Muscle layer of colon (tissue), 2 donors: ENCODE measurements at regions not wholly inside any gene's neighbourhood (a gene's known extent, or its start where the extent isn't known, plus 50 kb on each side); places are given as distances from the start of the nearest gene placed in this dataset.
"Not testable (repeated sequence)": the region's sequence is repeated elsewhere in the genome, so short reads cannot be mapped to it uniquely, and the experiment has no call there.

Experiments used
- H3K27ac ChIP-seq: one replicate; pipeline ENCODE4 v1.7.0; 2013; ENCODE audit warnings: low read depth, mild to moderate bottlenecking, low read length, moderate library complexity
- H3K27me3 ChIP-seq, 2 donors: one replicate each; pipeline ENCODE4 v1.7.0; 2013; ENCODE audit warnings: low read length in 2 of 2, mild to moderate bottlenecking in 2 of 2; ENCODE audit not compliant: insufficient read depth in 2 of 2, control insufficient read depth in 1 of 2
- H3K36me3 ChIP-seq: one replicate; pipeline ENCODE4 v1.7.0; 2013; ENCODE audit warnings: mild to moderate bottlenecking, low read length; ENCODE audit not compliant: insufficient read depth
- H3K4me1 ChIP-seq: one replicate; pipeline ENCODE4 v1.7.0; 2013; ENCODE audit warnings: mild to moderate bottlenecking, low read length; ENCODE audit not compliant: insufficient read depth
- H3K4me3 ChIP-seq, 2 donors: one replicate each; pipeline ENCODE4 v1.7.0; 2013; ENCODE audit warnings: low read length in 2 of 2, low read depth in 1 of 2, mild to moderate bottlenecking in 1 of 2, moderate library complexity in 1 of 2
- H3K9ac ChIP-seq: one replicate; pipeline ENCODE4 v1.7.0; 2013; ENCODE audit warnings: low read length
- H3K9me3 ChIP-seq: one replicate; pipeline ENCODE4 v1.7.0; 2013; ENCODE audit warnings: mild to moderate bottlenecking, low read length
- donor health status: abdominal sarcoma.
- donor health status: Adenocarcinoma of cecum.

- no peak overlapping the region for H3K27ac ChIP-seq
- no peak overlapping the region for H3K9ac ChIP-seq
- H3K27me3 ChIP-seq, result no peaks in the 10 kb centered on the region
- H3K4me1 ChIP-seq, result no peaks in the 10 kb centered on the region
- no peak overlapping the region for H3K4me3 ChIP-seq
- no peaks in the 10 kb centered on the region for H3K9me3 ChIP-seq
- H3K36me3 ChIP-seq, result no peaks in the 10 kb centered on the region
Observed at GRCh38 chr12:105622846-105623736, 292.6 kb downstream of the C12orf75 start.

DNA sequence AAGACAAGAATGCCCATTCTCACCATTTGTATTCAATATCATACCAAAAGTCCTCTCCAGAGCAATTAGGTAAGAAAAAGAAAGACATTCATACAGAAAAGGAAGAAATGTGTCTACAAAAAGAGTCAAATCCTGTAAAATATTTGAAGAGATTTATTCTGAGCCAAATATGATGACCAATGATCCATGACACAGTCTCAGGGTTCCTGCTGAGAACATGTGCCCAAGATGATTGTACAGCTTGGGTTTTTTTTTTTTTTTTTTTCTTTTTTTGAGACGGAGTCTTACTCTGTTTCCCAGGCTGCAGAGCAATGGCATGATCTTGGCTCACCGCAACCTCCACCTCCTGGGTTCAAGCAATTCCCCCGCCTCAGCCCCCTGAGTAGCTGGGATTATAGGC, 296.2 kb downstream of the C12orf75 start:
- H3K9me3 ChIP-seq, result no peaks in the 10 kb centered on the region
- no peaks in the 10 kb centered on the region for H3K27me3 ChIP-seq
- H3K9ac ChIP-seq, result no peak overlapping the region
- no peaks in the 10 kb centered on the region for H3K4me1 ChIP-seq
- no peak overlapping the region for H3K27ac ChIP-seq
- H3K4me3 ChIP-seq, result no peak overlapping the region
- H3K36me3 ChIP-seq, result no peaks in the 10 kb centered on the region

GRCh38 chr12:105637470-105637869, 307.0 kb downstream of the C12orf75 start:
- Histone ChIP-seq H3K9ac (no peak overlapping the region), H3K36me3 (no peaks in the 10 kb centered on the region), H3K27ac (no peak overlapping the region), H3K4me3 (no peak overlapping the region), H3K27me3 (no peaks in the 10 kb centered on the region), H3K4me1 (no peaks in the 10 kb centered on the region), H3K9me3 (no peaks in the 10 kb centered on the region)

DNA sequence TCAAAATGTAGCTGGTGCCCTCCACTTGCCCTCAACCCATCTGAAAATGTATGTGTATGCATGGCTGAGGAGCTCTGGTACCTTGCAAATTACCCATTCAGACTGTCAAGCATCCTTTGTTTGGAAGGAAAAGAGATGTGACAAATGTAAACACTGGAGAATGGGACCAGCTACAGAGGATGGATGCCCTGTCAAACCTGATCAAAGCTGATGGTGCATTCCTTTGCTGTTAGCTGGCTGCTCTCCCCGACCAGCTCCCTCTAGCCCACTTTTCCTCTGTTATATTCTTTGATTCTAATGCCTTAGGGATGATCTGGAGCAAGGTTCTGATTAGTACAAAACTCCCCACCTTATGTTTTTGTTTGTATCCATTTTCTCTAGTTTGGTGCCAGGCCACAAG, 310.3 kb downstream of the C12orf75 start:
- Histone ChIP-seq H3K4me3 (no peak overlapping the region), H3K36me3 (no peaks in the 10 kb centered on the region), H3K9me3 (no peaks in the 10 kb centered on the region), H3K9ac (no peak overlapping the region), H3K4me1 (no peaks in the 10 kb centered on the region), H3K27me3 (no peaks in the 10 kb centered on the region), H3K27ac (no peak overlapping the region)

DNA sequence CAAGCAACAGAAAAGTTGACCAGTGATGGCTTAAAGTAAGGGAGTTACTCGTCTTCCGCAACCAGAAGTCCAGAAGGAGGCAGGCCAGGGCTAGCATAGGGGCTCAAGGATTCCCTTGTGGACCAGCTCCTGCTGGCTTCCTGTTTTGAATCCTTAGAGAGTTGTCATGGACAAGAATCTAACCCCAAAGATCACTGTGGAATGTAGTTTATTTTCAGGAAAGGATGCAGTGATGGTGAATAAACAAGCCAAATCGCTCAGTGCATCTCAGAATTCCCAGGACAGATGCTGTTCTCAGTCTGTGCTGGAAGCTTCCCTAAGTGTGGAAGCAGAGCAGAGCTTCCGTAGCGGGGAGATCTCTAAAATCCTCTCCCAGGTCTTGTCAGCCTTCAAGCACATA, 311.3 kb downstream of the C12orf75 start:
- no peak overlapping the region for H3K27ac ChIP-seq
- H3K27me3 ChIP-seq, result no peaks in the 10 kb centered on the region
- no peaks in the 10 kb centered on the region for H3K36me3 ChIP-seq
- H3K9me3 ChIP-seq, result no peaks in the 10 kb centered on the region
- H3K4me1 ChIP-seq, result no peaks in the 10 kb centered on the region
- H3K9ac ChIP-seq, result no peak overlapping the region
- H3K4me3 ChIP-seq, result no peak overlapping the region

DNA sequence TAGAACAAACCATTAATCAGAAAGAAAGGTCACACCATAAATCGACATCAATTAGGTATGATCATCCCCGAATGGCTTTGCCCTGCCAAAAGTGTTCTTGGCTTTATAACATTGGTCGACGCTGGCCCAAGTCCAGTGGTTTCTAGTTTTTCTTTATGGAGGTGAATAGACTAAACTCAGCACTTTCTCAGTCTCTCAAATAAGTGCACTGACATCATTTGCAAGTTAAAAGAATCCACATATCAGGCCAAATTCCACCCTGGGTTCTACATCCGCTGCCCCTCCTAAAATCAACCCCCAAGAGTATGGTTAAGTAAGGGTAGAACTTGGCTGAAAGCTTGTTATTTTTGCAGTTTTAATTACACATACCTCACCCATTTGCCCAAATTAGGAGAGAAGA, 314.3 kb downstream of the C12orf75 start:
- H3K27ac ChIP-seq, result no peak overlapping the region

DNA sequence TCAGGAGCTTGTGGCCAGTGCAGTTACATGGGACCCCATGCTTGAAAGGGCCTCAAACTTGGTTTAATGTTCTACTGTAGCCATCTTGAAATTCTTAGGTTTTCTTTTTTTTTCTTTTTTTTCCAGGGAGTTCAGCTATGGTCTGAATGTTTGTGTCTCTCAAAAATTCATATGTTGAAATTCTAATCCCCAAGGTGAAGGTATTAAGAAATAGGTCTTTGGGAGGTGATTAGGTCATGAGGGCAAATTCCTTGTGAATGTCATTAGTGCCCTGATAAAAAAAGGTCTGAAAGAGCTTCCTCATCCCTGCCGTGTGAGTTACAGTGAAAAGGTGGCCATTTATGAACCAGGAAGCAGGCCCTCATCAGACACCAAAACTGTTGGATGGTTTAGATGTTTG, 324.1 kb downstream of the C12orf75 start:
- Histone ChIP-seq H3K27me3 (no peaks in the 10 kb centered on the region), H3K4me3 (no peak overlapping the region), H3K36me3 (no peaks in the 10 kb centered on the region), H3K9ac (no peak overlapping the region), H3K9me3 (no peaks in the 10 kb centered on the region), H3K4me1 (no peaks in the 10 kb centered on the region), H3K27ac (no peak overlapping the region)

More for the DNA sequence above, 314.3 kb downstream of the C12orf75 start:
- Histone ChIP-seq H3K27me3 (no peaks in the 10 kb centered on the region), H3K36me3 (no peaks in the 10 kb centered on the region), H3K9me3 (no peaks in the 10 kb centered on the region), H3K9ac (no peak overlapping the region), H3K4me3 (no peak overlapping the region), H3K4me1 (no peaks in the 10 kb centered on the region)

DNA sequence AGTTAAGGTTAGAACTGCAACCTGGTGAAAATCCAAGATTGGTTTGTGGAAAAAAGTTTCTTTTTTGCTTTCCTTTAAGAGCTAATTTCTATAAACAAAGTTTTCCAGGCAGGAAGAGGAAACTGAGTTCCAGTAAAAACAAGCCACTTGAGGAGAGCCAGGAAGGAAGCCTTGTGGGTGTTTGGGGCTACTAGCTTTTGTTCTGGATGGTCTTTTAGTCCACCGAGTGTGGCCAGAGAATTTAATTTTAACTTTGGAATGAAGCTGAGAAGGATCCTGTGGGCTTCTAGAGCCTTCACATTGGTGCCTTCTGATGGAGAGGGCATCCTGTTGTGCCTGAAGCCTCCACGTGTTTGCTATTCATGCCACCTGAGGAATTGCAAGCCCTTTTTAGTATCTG, 327.9 kb downstream of the C12orf75 start:
- no peaks in the 10 kb centered on the region for H3K36me3 ChIP-seq
- no peaks in the 10 kb centered on the region for H3K27me3 ChIP-seq
- H3K4me1 ChIP-seq, result no peaks in the 10 kb centered on the region
- H3K4me3 ChIP-seq, result no peak overlapping the region
- H3K9ac ChIP-seq, result no peak overlapping the region
- H3K9me3 ChIP-seq, result no peaks in the 10 kb centered on the region
- no peak overlapping the region for H3K27ac ChIP-seq

DNA sequence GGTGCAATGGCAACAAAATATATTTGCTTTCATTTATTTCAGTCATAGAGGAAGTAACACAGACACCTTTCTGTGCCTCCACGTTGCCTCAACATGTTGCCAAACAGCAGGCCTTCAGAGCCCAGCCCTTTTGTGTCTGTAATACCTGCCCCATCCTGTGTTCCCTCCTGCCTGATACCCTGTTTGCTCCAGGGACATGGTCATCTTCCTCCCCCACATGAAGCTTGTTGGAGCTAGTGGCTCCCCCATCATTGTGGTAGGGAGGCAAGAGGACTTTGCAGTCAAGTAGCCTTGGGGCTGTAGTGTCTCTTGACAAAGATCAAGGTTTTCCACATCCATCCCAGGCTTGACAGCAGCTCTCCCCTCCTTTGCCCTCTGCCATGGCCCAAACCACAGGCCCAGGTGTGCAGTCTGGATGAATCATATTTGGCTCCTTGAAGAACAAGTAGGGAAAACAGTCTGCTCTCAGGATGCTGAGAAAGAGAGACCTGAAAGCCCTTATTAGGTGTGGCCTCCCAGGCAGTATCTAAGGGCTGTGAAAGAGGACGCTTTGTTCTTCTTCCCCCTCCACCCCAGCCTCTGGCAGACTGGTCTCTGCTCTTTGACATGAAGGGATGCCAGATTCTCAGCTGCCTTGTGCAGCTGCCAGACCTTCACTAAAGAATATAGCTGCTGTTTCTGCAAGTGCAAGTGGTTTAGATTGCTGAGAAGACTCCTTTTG, 329.0 kb downstream of the C12orf75 start:
- no peak overlapping the region for H3K4me3 ChIP-seq
- H3K36me3 ChIP-seq, result no peaks in the 10 kb centered on the region
- H3K9ac ChIP-seq, result no peak overlapping the region
- H3K4me1 ChIP-seq, result no peaks in the 10 kb centered on the region
- H3K27me3 ChIP-seq, result no peaks in the 10 kb centered on the region
- no peaks in the 10 kb centered on the region for H3K9me3 ChIP-seq
- H3K27ac ChIP-seq, result no peak overlapping the region

DNA sequence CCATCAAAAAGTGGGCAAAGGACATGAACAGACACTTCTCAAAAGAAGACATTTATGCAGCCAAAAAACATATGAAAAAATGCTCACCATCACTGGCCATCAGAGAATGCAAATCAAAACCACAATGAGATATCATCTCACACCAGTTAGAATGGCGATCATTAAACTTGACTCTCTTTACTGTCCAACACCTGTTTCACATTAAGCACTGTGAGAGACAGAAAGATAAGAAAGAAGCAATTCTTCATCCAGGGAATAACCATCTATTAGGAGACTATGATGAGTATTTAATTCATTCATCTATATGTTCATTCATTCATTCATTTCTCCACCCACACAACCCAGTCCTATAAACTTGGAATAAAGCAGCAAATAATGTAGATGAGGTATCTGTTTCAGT, 334.3 kb downstream of the C12orf75 start:
- not testable (repeated sequence) for H3K27me3 ChIP-seq, H3K36me3 ChIP-seq, H3K27ac ChIP-seq, H3K9ac ChIP-seq, H3K4me3 ChIP-seq, H3K4me1 ChIP-seq, H3K9me3 ChIP-seq

GRCh38 chr12:105665366-105665765, 334.9 kb downstream of the C12orf75 start:
- Histone ChIP-seq H3K27me3 (no peaks in the 10 kb centered on the region), H3K9ac (no peak overlapping the region), H3K4me3 (no peak overlapping the region), H3K4me1 (no peaks in the 10 kb centered on the region), H3K36me3 (no peaks in the 10 kb centered on the region), H3K27ac (no peak overlapping the region), H3K9me3 (no peaks in the 10 kb centered on the region)
